Midbrain (tissue), 1 donor: ENCODE measurements at regions not wholly inside any gene's neighbourhood (a gene's known extent, or its start where the extent isn't known, plus 50 kb on each side); places are given as distances from the start of the nearest gene placed in this dataset.
"Not testable (repeated sequence)": the region's sequence is repeated elsewhere in the genome, so short reads cannot be mapped to it uniquely, and the experiment has no call there.

Source experiments
- DNase-seq: peaks from one replicate; lab custom pipeline; 2025; lab: John Stamatoyannopoulos, UW

GRCh38 chr6:79392094-79392493 is 145.1 kb downstream of the LCA5 start:
- DNase-seq: no peak

- no peak for DNase-seq
Measured at GRCh38 chr6:79391480-79391879, 145.8 kb downstream of the LCA5 start.

GRCh38 chr6:79385893-79386292 is 151.3 kb downstream of the LCA5 start:
- DNase-seq: no peak

- DNase-seq: no peak
Measured at GRCh38 chr6:79385333-79385732, 150.9 kb upstream of the HMGN3 start.

GRCh38 chr6:79384845-79385244 is 150.4 kb upstream of the HMGN3 start:
- DNase-seq: no peak

GRCh38 chr6:79378957-79379356 is 144.5 kb upstream of the HMGN3 start:
- DNase-seq: no peak

- no peak for DNase-seq
Measured at GRCh38 chr6:79377888-79378348, 143.4 kb upstream of the HMGN3 start.

- no peak for DNase-seq
Measured at GRCh38 chr6:79377047-79377446, 142.6 kb upstream of the HMGN3 start.

GRCh38 chr6:79375635-79376337 is 141.3 kb upstream of the HMGN3 start:
- DNase-seq: no peak

- DNase-seq: no peak
Measured at GRCh38 chr6:79374308-79374707, 139.8 kb upstream of the HMGN3 start.

GRCh38 chr6:79373880-79374279 is 139.4 kb upstream of the HMGN3 start:
- no peak for DNase-seq

- no peak for DNase-seq
Measured at GRCh38 chr6:79373246-79373645, 138.8 kb upstream of the HMGN3 start.

- DNase-seq: no peak
Measured at GRCh38 chr6:79372757-79373156, 138.3 kb upstream of the HMGN3 start.

- no peak for DNase-seq
Measured at GRCh38 chr6:79369026-79369425, 134.5 kb upstream of the HMGN3 start.

- not testable (repeated sequence) for DNase-seq
Measured at GRCh38 chr6:79363441-79363840, 129.0 kb upstream of the HMGN3 start.

GRCh38 chr6:79361074-79361473 is 126.6 kb upstream of the HMGN3 start:
- DNase-seq: not testable (repeated sequence)

- no peak for DNase-seq
Measured at GRCh38 chr6:79353226-79353625, 118.7 kb upstream of the HMGN3 start.

GRCh38 chr6:79338493-79338892 is 104.0 kb upstream of the HMGN3 start:
- DNase-seq: no peak

GRCh38 chr6:79335133-79335674 is 100.7 kb upstream of the HMGN3 start:
- no peak for DNase-seq

GRCh38 chr6:79334674-79335073 is 100.2 kb upstream of the HMGN3 start:
- DNase-seq: no peak

GRCh38 chr6:79330704-79331103 is 96.2 kb upstream of the HMGN3 start:
- no peak for DNase-seq

- DNase-seq: no peak
Measured at GRCh38 chr6:79313254-79313653, 78.8 kb upstream of the HMGN3 start.

GRCh38 chr6:79307321-79308036 is 73.0 kb upstream of the HMGN3 start:
- no peak for DNase-seq
